GM12892 (cell line): ENCODE measurements at regions not wholly inside any gene's neighbourhood (a gene's known extent, or its start where the extent isn't known, plus 50 kb on each side); places are given as distances from the start of the nearest gene placed in this dataset.

ENCODE experiments used
- POLR2AphosphoS5 ChIP-seq: IDR thresholded peaks from 2 replicates; pipeline ENCODE4 v1.6.1; 2011; ENCODE audit warnings: low read depth, low read length, control low read depth
- TAF1 ChIP-seq: IDR thresholded peaks from 2 replicates; pipeline ENCODE4 v1.6.1; 2011; ENCODE audit warnings: low read depth, mild to moderate bottlenecking, control low read depth, low read length, borderline replicate concordance

DNA sequence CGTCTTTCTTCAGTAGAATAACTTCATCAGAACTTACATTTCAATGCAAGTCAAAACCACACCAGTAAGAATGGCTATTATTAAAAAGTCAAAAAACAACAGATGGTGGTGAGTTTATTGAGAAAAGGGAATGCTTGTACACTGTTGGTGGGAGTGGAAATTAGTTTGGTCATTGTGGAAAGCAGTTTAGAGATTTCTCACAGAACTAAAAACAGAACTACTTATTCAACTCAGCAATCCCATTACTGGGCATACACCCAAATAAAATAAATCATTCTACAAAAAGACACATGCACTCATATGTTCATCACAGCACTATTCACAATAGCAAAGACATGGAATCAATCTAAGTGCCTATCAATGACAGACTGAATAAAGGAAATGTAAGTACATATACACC, 231.2 kb downstream of the NHLRC3 start:
- TF ChIP-seq TAF1 (no peak), POLR2AphosphoS5 (no peak)
